ENCODE measurements at regions not wholly inside any gene's neighbourhood (a gene's known extent, or its start where the extent isn't known, plus 50 kb on each side); places are given as distances from the start of the nearest gene placed in this dataset.

DNA sequence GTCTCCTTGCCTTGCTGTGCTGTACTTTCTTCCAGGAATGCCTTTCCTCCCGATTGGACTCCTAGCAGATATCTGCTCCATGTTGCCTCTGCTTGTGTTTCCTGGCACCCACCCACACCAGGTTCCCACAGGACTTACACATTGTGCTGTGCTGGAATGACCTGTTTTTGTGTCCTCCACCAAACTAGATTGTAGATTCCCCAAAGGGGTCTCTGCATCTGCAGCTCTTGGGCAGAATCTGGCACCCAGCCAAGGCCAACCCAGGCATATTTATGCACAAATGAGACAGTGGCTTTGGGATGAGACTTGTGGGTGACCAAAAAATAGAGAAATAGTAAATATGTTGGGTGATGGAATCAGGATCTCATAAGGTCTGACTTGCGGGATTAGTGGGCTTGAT lies 278.2 kb downstream of the RRAGC start (continued):
- TF ChIP-seq NFIX (CRISPR knock-in tag; IDR thresholded peaks at IDR 0.05; ENCODE audit: low read depth) (peak; percentile 76), PHF21A (IDR thresholded peaks at IDR 0.05; ENCODE audit: borderline replicate concordance, low read depth) (no peak)

GRCh38 chr1:38580594-38580993 lies 279.0 kb downstream of the RRAGC start:
- ATAC-seq: no peak
- ChIA-PET CTCF (ENCODE audit: low intra/inter-chr PET ratio) (no interaction called here), POLR2A (interaction anchor here (0.6 to 3.2 kb wide), 3 partner anchors 9 to 554 kb away, joined by 3 to 20 read pairs (median 3); no protein-coding TSS in a partner anchor)
- no peak for FAIRE-seq
- Histone ChIP-seq H3K9me3 (replicated peaks; ENCODE audit: control insufficient read depth, insufficient read depth, low read depth, low read length) (no peaks in the 10 kb centered on the region), H3K4me3 (no peak overlapping the region), H3K4me2 (ENCODE audit: insufficient read depth, low read length) (no peak overlapping the region), H3K27ac (ENCODE audit: extremely low read depth, low read depth, low read length) (no peak overlapping the region), H3K9ac (ENCODE audit: insufficient read depth in 1 of 2, low read depth in 2 of 2, low read length in 2 of 2) (no peak overlapping the region), H3K79me2 (ENCODE audit: control insufficient read depth, insufficient read depth, low read length) (no peaks in the 10 kb centered on the region), H3K9me1 (ENCODE audit: control insufficient read depth, insufficient read depth, low read length) (no peaks in the 10 kb centered on the region), H3K4me1 (replicated peaks in 1 of 2; ENCODE audit: control insufficient read depth in 2 of 2, insufficient read depth in 2 of 2, low read length in 2 of 2) (no peaks in the 10 kb centered on the region; a peak in 1 of 5 replicates), H3K27me3 (ENCODE audit: control insufficient read depth in 2 of 2, insufficient read depth in 2 of 2, low read length in 2 of 2) (peaks cover 0 to 6% of the 10 kb centered on the region in 2 experiments; a peak in 1 of 5 replicates), H2AFZ (ENCODE audit: low read depth, low read length) (no peak overlapping the region), H4K20me1 (replicated peaks; ENCODE audit: control insufficient read depth, insufficient read depth, low read length) (no peaks in the 10 kb centered on the region), H3K36me3 (ENCODE audit: control insufficient read depth, insufficient read depth, low read length) (no peaks in the 10 kb centered on the region)
- WGBS (ENCODE audit: insufficient coverage, low coverage, missing lambda C conversion rate): 24% methylated on average over 2 of the region's 2 CpGs
- BruUV-seq (replicated peaks): no TSS peak
- intact Hi-C loops (cut with micrococcal nuclease): loop anchor here (10.0 kb wide), 2 partner anchors 216 to 536 kb away; partner anchors contain the start of gene POU3F1
- DNase-seq (ENCODE audit: extremely low read depth in 1 of 4, low spot score in 3 of 4): no peak
- no peak for TF ChIP-seq ZNF707 (CRISPR knock-in tag; conservative IDR thresholded peaks at IDR 0.05)
- TF ChIP-seq ZNF217 (CRISPR knock-in tag; IDR thresholded peaks at IDR 0.05): no peak
- no peak for TF ChIP-seq NCOR1 (IDR thresholded peaks at IDR 0.05)
- no peak for TF ChIP-seq MCM5 (IDR thresholded peaks at IDR 0.05; ENCODE audit: low read depth)
- no peak for TF ChIP-seq SAFB2 (IDR thresholded peaks at IDR 0.05; ENCODE audit: borderline replicate concordance, low read depth, low read length, severe bottlenecking)
- no peak for TF ChIP-seq FOXA1 (IDR thresholded peaks at IDR 0.05; ENCODE audit: borderline replicate concordance)
- no peak for TF ChIP-seq CBX8 (IDR thresholded peaks at IDR 0.05; ENCODE audit: borderline replicate concordance, extremely low read depth, low read depth, low read length, poor library complexity, severe bottlenecking)
- TF ChIP-seq CBFA2T3 (IDR thresholded peaks at IDR 0.05): no peak
- TF ChIP-seq BHLHE40 (IDR thresholded peaks at IDR 0.05; ENCODE audit: low read length): no peak
- TF ChIP-seq EP300 (IDR thresholded peaks at IDR 0.05; ENCODE audit: low read length): no peak
- TF ChIP-seq SOX6 (IDR thresholded peaks at IDR 0.05): no peak
- TF ChIP-seq ZNF316 (IDR thresholded peaks at IDR 0.05): no peak
- TF ChIP-seq, protein P1, sequence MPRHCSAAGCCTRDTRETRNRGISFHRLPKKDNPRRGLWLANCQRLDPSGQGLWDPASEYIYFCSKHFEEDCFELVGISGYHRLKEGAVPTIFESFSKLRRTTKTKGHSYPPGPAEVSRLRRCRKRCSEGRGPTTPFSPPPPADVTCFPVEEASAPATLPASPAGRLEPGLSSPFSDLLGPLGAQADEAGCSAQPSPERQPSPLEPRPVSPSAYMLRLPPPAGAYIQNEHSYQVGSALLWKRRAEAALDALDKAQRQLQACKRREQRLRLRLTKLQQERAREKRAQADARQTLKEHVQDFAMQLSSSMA (CRISPR knock-in tag; IDR thresholded peaks at IDR 0.05): no peak
- no peak for TF ChIP-seq TCF3 (CRISPR knock-in tag; IDR thresholded peaks at IDR 0.05)
- no peak for TF ChIP-seq GATA2 (CRISPR knock-in tag; IDR thresholded peaks at IDR 0.05)
- TF ChIP-seq, protein P2, sequence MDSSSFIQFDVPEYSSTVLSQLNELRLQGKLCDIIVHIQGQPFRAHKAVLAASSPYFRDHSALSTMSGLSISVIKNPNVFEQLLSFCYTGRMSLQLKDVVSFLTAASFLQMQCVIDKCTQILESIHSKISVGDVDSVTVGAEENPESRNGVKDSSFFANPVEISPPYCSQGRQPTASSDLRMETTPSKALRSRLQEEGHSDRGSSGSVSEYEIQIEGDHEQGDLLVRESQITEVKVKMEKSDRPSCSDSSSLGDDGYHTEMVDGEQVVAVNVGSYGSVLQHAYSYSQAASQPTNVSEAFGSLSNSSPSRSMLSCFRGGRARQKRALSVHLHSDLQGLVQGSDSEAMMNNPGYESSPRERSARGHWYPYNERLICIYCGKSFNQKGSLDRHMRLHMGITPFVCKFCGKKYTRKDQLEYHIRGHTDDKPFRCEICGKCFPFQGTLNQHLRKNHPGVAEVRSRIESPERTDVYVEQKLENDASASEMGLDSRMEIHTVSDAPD (CRISPR knock-in tag; IDR thresholded peaks at IDR 0.05): no peak
- TF ChIP-seq XRCC3 (IDR thresholded peaks at IDR 0.05): no peak
- in situ Hi-C loops (cut with MboI): loop anchor here (5.0 to 25.0 kb wide), 3 partner anchors 93 to 543 kb away; partner anchors contain the start of gene POU3F1

Data from K562 (cell line).